AG04449 (cell line): ENCODE measurements at regions not wholly inside any gene's neighbourhood (a gene's known extent, or its start where the extent isn't known, plus 50 kb on each side); places are given as distances from the start of the nearest gene placed in this dataset.

ENCODE experiments used
- CTCF ChIA-PET: fragments of 350-600 bp; formaldehyde crosslinking; extraction: SDS; loops from one replicate; lab custom pipeline; 2021; ENCODE audit warnings: antibody characterized with exemption; lab: Yijun Ruan, JAX
- POLR2A ChIA-PET: fragments of 400-600, 350-600 bp; formaldehyde crosslinking; extraction: SDS; loops from one replicate; lab custom pipeline; 2020; ENCODE audit warnings: antibody characterized with exemption, inconsistent platforms; lab: Yijun Ruan, JAX
- DNase-seq: peaks from one replicate; pipeline ENCODE4 v3.0.0-alpha.2; 2010; ENCODE audit warnings: low read depth, low spot score
- H3K4me3 ChIP-seq: 2 replicates; pipeline ENCODE4 v1.5.1; 2011; ENCODE audit warnings: low read depth, mild to moderate bottlenecking, control low read depth, low read length
- CTCF ChIP-seq: IDR thresholded peaks from one replicate; pipeline ENCODE4 v1.5.1; 2011; ENCODE audit warnings: mild to moderate bottlenecking, moderate library complexity, low read length, control low read depth, inconsistent platforms; ENCODE audit not compliant: insufficient read depth; ENCODE audit errors: missing control alignments

DNA sequence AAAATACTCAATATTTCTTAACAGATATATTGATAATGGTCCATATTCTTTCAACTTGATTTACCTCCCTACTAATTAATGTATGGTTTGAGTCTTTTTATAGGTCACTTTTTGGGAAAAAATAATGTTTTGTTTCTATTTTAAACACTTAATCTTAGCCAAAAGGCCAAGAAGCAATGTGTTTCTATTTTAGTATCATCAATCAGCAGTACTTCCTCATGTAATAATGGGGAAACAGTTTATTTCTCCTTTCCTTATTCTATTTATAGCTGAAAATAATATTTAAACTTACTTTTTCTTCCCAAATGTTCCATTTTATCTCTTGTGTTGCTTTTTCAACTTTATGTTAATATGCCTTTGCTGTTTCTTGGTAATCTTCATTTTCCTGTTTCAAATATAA lies 295.1 kb downstream of the ALDH8A1 start:
- no peak overlapping the region for H3K4me3 ChIP-seq
- CTCF ChIA-PET, result interaction anchor here (0.8 to 1.0 kb wide), 3 partner anchors 10 to 18 kb away, joined by 3 to 8 read pairs (median 3); no protein-coding TSS in a partner anchor
- TF ChIP-seq CTCF, result no peak
- POLR2A ChIA-PET, result no interaction called here
- no peak for DNase-seq

GRCh38 chr6:134651519-134651918 lies 298.4 kb downstream of the ALDH8A1 start:
- no peak for DNase-seq
- CTCF ChIA-PET, result interaction anchor here (2.2 to 4.9 kb wide), 2 partner anchors 9 to 11 kb away, joined by 4 to 24 read pairs; no protein-coding TSS in a partner anchor

GRCh38 chr6:134647861-134648260 lies 302.0 kb downstream of the ALDH8A1 start:
- no peak overlapping the region for H3K4me3 ChIP-seq
- CTCF ChIA-PET, result interaction anchor here (0.9 to 1.0 kb wide), 2 partner anchors 9 to 27 kb away, joined by 3 to 4 read pairs; no protein-coding TSS in a partner anchor
- no peak for TF ChIP-seq CTCF
- DNase-seq, result no peak
- POLR2A ChIA-PET, result no interaction called here

More at GRCh38 chr6:134651519-134651918, 298.4 kb downstream of the ALDH8A1 start:
- POLR2A ChIA-PET, result no interaction called here
- H3K4me3 ChIP-seq, result no peak overlapping the region
- TF ChIP-seq CTCF, result no peak

DNA sequence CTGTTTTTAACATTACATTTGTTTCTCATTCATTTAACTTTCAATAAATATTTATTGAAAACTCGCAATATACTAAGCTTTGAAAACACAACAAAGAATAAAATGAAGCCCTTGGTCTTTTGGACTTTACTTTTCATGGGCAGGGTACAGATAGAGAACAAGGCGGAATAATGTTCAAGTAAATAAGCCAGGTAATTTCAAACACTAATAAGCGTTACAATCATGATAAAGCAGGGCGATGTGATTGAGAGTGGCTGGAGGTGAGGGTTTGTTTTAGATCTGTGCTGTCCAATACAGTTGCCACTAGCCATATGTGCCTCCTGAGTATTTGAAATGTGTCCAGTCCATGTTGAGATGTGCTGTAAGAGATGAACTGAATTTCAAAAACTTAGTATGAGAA lies 307.1 kb downstream of the ALDH8A1 start:
- H3K4me3 ChIP-seq, result no peak overlapping the region
- ChIA-PET POLR2A (no interaction called here), CTCF (interaction anchor here (1.0 to 3.5 kb wide), 8 partner anchors 19 to 490 kb away, joined by 3 to 45 read pairs (median 17); no protein-coding TSS in a partner anchor)
- DNase-seq, result no peak
- TF ChIP-seq CTCF, result no peak

DNA sequence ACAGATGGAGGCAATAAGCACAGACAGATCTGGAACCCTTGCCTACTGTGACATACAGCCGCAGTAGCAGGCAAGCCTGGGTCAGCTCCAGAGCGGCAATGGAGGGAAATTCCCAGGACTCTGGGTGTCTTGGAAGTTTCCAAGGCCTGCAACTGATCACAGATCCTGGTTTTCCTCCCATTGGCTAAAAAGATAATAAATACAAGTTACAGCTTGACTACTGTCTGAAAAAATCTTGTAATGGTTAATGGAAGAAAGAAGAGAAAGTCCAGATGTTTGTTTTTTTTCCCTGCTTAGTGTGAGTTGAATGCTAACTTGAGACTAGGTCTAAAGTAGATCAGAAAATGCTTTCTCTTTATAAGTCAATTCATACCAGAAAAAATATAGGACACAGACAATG lies 307.6 kb downstream of the ALDH8A1 start:
- ChIA-PET CTCF (interaction anchor here (0.6 to 3.5 kb wide), 11 partner anchors 12 to 489 kb away, joined by 3 to 45 read pairs (median 8); no protein-coding TSS in a partner anchor), POLR2A (no interaction called here)
- no peak for TF ChIP-seq CTCF
- H3K4me3 ChIP-seq, result no peak overlapping the region
- no peak for DNase-seq

- CTCF ChIA-PET, result interaction anchor here (0.5 to 3.5 kb wide), 54 partner anchors 9 to 517 kb away, joined by 3 to 45 read pairs (median 4); no protein-coding TSS in a partner anchor
- peak; percentile 82 for TF ChIP-seq CTCF
- DNase-seq, result peak; percentile 86
- no peak overlapping the region for H3K4me3 ChIP-seq
- POLR2A ChIA-PET, result interaction anchor here (1.7 kb wide), 1 partner anchor 467 kb away, joined by 6 read pairs; no protein-coding TSS in a partner anchor
These were observed 308.9 kb downstream of the ALDH8A1 start for GRCh38 chr6:134640975-134641429.
